Glutamatergic neuron (in vitro differentiated cells): ENCODE measurements at regions not wholly inside any gene's neighbourhood (a gene's known extent, or its start where the extent isn't known, plus 50 kb on each side); places are given as distances from the start of the nearest gene placed in this dataset.
"Not testable (repeated sequence)": the region's sequence is repeated elsewhere in the genome, so short reads cannot be mapped to it uniquely, and the experiment has no call there.

Experiments used
- DNase-seq: peaks from one replicate; pipeline ENCODE4 v3.0.0; 2022
- H3K27ac Mint-ChIP-seq: one replicate; pipeline ENCODE4 v1.8.0; 2020; ENCODE audit warnings: mild to moderate bottlenecking, mixed read lengths, inconsistent platforms; ENCODE audit not compliant: unreplicated experiment
- H3K27me3 Mint-ChIP-seq: one replicate; pipeline ENCODE4 v1.8.0; 2020; ENCODE audit warnings: mild to moderate bottlenecking, moderate library complexity, mixed read lengths, inconsistent platforms; ENCODE audit not compliant: unreplicated experiment
- H3K36me3 Mint-ChIP-seq: one replicate; pipeline ENCODE4 v1.8.0; 2020; ENCODE audit warnings: mild to moderate bottlenecking, mixed read lengths, inconsistent platforms; ENCODE audit not compliant: unreplicated experiment
- H3K4me1 Mint-ChIP-seq: one replicate; pipeline ENCODE4 v1.8.0; 2020; ENCODE audit warnings: mild to moderate bottlenecking, low read depth, mixed read lengths, inconsistent platforms; ENCODE audit not compliant: unreplicated experiment
- H3K4me3 Mint-ChIP-seq: one replicate; pipeline ENCODE4 v1.8.0; 2020; ENCODE audit warnings: mild to moderate bottlenecking, mixed read lengths, inconsistent platforms; ENCODE audit not compliant: unreplicated experiment
- H3K9me3 Mint-ChIP-seq: one replicate; pipeline ENCODE4 v1.8.0; 2020; ENCODE audit warnings: mild to moderate bottlenecking, moderate library complexity, mixed read lengths, inconsistent platforms; ENCODE audit not compliant: unreplicated experiment

GRCh38 chr21:6428498-6429092 is 4092.8 kb upstream of the TPTE start:
- not testable (repeated sequence) for H3K27ac Mint-ChIP-seq, H3K4me1 Mint-ChIP-seq, H3K27me3 Mint-ChIP-seq, DNase-seq, H3K36me3 Mint-ChIP-seq, H3K4me3 Mint-ChIP-seq, H3K9me3 Mint-ChIP-seq

- H3K4me3 Mint-ChIP-seq: not testable (repeated sequence)
Measured at GRCh38 chr21:6429924-6430323, 4091.5 kb upstream of the TPTE start.

GRCh38 chr21:6433149-6433548 is 4088.2 kb upstream of the TPTE start:
- not testable (repeated sequence) for DNase-seq, H3K4me1 Mint-ChIP-seq, H3K9me3 Mint-ChIP-seq, H3K27me3 Mint-ChIP-seq, H3K27ac Mint-ChIP-seq, H3K36me3 Mint-ChIP-seq, H3K4me3 Mint-ChIP-seq

More at GRCh38 chr21:6429924-6430323, 4091.5 kb upstream of the TPTE start:
- not testable (repeated sequence) for H3K27ac Mint-ChIP-seq, H3K36me3 Mint-ChIP-seq, DNase-seq, H3K9me3 Mint-ChIP-seq, H3K4me1 Mint-ChIP-seq, H3K27me3 Mint-ChIP-seq

GRCh38 chr21:6436205-6436604 is 4085.2 kb upstream of the TPTE start:
- not testable (repeated sequence) for H3K4me3 Mint-ChIP-seq, H3K27me3 Mint-ChIP-seq, H3K27ac Mint-ChIP-seq, H3K9me3 Mint-ChIP-seq, DNase-seq, H3K36me3 Mint-ChIP-seq, H3K4me1 Mint-ChIP-seq

GRCh38 chr21:6436971-6437833 is 4084.2 kb upstream of the TPTE start:
- not testable (repeated sequence) for DNase-seq, H3K36me3 Mint-ChIP-seq

GRCh38 chr21:6437834-6438187 is 4083.6 kb upstream of the TPTE start:
- not testable (repeated sequence) for H3K9me3 Mint-ChIP-seq, H3K27me3 Mint-ChIP-seq, DNase-seq, H3K4me3 Mint-ChIP-seq, H3K4me1 Mint-ChIP-seq, H3K36me3 Mint-ChIP-seq, H3K27ac Mint-ChIP-seq

More at GRCh38 chr21:6436971-6437833, 4084.2 kb upstream of the TPTE start:
- not testable (repeated sequence) for H3K27ac Mint-ChIP-seq, H3K4me3 Mint-ChIP-seq, H3K4me1 Mint-ChIP-seq, H3K9me3 Mint-ChIP-seq, H3K27me3 Mint-ChIP-seq

- H3K27ac Mint-ChIP-seq, DNase-seq, H3K36me3 Mint-ChIP-seq, H3K27me3 Mint-ChIP-seq, H3K4me1 Mint-ChIP-seq, H3K9me3 Mint-ChIP-seq, H3K4me3 Mint-ChIP-seq: not testable (repeated sequence)
Measured at GRCh38 chr21:6439058-6439457, 4082.3 kb upstream of the TPTE start.

GRCh38 chr21:6454648-6455340 is 4066.6 kb upstream of the TPTE start:
- not testable (repeated sequence) for H3K4me3 Mint-ChIP-seq, H3K4me1 Mint-ChIP-seq, H3K27me3 Mint-ChIP-seq, H3K9me3 Mint-ChIP-seq, H3K27ac Mint-ChIP-seq, H3K36me3 Mint-ChIP-seq, DNase-seq

GRCh38 chr21:6456011-6456661 is 4065.2 kb upstream of the TPTE start:
- H3K27me3 Mint-ChIP-seq, H3K27ac Mint-ChIP-seq, H3K9me3 Mint-ChIP-seq, H3K36me3 Mint-ChIP-seq, H3K4me1 Mint-ChIP-seq, H3K4me3 Mint-ChIP-seq, DNase-seq: not testable (repeated sequence)

- not testable (repeated sequence) for H3K36me3 Mint-ChIP-seq, H3K4me1 Mint-ChIP-seq, H3K27me3 Mint-ChIP-seq, DNase-seq, H3K4me3 Mint-ChIP-seq, H3K9me3 Mint-ChIP-seq, H3K27ac Mint-ChIP-seq
Measured at GRCh38 chr21:6459761-6460160, 4061.6 kb upstream of the TPTE start.

- H3K27me3 Mint-ChIP-seq, H3K9me3 Mint-ChIP-seq, H3K27ac Mint-ChIP-seq, H3K4me1 Mint-ChIP-seq, DNase-seq, H3K4me3 Mint-ChIP-seq, H3K36me3 Mint-ChIP-seq: not testable (repeated sequence)
Measured at GRCh38 chr21:6461358-6461757, 4060.0 kb upstream of the TPTE start.

GRCh38 chr21:6464419-6464818 is 4057.0 kb upstream of the TPTE start:
- not testable (repeated sequence) for H3K36me3 Mint-ChIP-seq, H3K4me1 Mint-ChIP-seq, H3K27me3 Mint-ChIP-seq, H3K9me3 Mint-ChIP-seq, H3K27ac Mint-ChIP-seq, H3K4me3 Mint-ChIP-seq, DNase-seq
